Neural progenitor cell (in vitro differentiated cells): ENCODE measurements at regions not wholly inside any gene's neighbourhood (a gene's known extent, or its start where the extent isn't known, plus 50 kb on each side); places are given as distances from the start of the nearest gene placed in this dataset.

Experiments used
- CTCF ChIP-seq: fragments of 200-600 bp; sonication (generic); IDR thresholded peaks from 2 replicates; pipeline ENCODE4 v1.5.1; 2017; ENCODE audit warnings: antibody characterized with exemption, mild to moderate bottlenecking
- EZH2 ChIP-seq: fragments of 200-600 bp; sonication (generic); IDR thresholded peaks from 2 replicates; pipeline ENCODE4 v1.6.1; 2017; ENCODE audit warnings: antibody characterized with exemption, mild to moderate bottlenecking, moderate library complexity

- TF ChIP-seq CTCF (no peak), EZH2 (no peak)
Observed at GRCh38 chr22:49643998-49644397, 183.7 kb downstream of the BRD1 start.
